Brain pericyte (primary cell): ENCODE measurements at regions not wholly inside any gene's neighbourhood (a gene's known extent, or its start where the extent isn't known, plus 50 kb on each side); places are given as distances from the start of the nearest gene placed in this dataset.
"Not testable (repeated sequence)": the region's sequence is repeated elsewhere in the genome, so short reads cannot be mapped to it uniquely, and the experiment has no call there.

Experiments
- DNase-seq: peaks from one replicate; pipeline ENCODE4 v3.0.0-alpha.2; 2012; ENCODE audit warnings: low read depth, low spot score

DNA sequence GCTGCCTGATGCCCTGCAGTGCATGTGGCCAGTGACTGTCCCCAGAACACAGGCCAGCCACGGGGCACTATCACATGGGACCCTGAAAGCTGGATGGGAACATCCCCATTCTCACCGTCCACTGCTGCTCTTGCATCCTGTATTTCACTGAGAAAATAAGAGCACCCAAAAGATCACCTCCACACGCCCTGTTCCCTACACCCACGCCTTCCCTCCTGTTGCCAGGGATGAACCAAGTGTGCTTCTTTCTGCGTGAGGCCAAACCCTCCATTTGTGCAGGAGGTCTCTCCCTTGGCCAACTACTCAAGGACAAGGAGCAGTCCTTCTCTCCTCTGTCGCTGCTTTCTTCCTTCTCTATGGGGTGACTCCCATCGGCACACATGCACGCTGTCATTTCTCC, 118.3 kb downstream of the LRRC37A3 start:
- DNase-seq: not testable (repeated sequence)

DNA sequence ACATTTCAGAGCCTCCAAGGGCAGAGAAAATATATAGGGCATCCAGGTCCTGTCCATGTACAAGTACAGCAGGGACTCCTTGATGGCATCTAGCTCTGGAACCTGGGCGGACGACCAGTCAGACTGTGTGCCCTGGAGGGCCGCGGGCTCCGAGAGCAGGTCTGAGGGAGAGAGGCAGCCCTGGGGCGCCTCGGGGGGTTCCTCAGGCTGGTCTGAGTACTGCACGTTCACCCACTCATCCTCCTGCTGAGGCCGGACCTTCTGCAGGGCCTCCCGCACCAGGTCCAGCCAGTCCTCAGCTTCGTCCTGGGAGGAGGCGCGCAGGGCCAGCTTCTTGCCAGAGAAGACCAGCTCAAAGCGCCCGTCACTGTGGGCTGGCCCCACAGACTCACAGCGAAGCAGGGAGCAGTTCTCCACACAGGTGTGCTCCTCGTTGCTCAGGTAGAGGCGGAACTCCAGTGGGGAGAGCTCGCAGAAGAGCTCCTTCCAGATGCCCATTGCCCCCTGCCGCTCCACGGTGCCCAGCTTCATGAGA, 118.8 kb downstream of the LRRC37A3 start:
- DNase-seq: not testable (repeated sequence)

DNA sequence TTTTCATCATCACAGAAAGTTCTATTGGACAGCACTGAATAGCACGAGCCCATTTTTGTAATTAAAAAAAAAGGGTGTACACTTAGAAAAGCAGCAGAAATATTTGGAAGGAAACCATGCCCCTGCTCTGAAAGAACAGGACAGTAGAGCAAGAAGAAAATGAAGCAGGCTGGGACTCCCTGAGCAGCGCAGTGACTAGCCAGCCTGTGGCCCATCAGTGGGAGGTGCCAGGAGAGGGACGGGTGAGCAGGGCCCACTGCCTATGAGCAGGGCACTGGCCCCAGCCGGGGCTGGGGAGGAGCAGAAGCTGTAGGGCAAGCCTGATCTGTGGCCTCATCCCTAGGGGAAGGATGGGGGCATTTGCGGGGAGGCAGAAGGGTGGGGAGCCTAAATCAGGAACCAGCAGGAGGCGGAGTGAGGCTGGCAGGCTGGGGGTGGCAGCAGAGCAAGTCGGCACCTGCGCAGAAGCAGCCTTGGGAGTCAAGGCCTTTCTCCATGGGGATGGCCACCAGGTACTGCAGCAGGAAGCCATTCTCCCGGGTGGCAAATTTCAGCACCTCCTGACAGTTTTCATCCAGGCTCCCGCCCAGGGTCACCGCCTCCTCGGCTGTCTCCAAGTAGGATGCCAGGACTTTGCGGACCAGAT, 119.6 kb downstream of the LRRC37A3 start:
- not testable (repeated sequence) for DNase-seq

DNA sequence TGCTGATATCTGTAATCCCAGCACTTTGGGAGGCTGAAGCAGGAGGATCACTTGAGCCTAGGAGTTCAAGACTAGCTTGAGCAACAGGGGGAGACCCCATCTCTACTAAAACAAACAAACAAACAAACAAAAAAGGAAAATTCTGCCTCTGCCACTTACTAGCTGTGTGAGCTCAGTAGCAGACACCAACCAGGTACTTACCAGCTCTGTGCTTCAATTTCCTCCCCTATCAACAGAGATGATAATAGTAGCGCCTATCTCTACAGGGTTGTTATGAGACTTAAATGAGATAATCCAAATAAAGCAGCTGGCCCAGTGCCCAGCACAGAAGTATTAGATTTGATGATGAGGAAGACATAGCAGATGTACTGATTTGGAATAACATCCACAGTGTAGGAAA, 120.3 kb downstream of the LRRC37A3 start:
- DNase-seq: not testable (repeated sequence)

GRCh38 chr17:64798489-64798790, 120.8 kb downstream of the LRRC37A3 start:
- not testable (repeated sequence) for DNase-seq

- DNase-seq: not testable (repeated sequence)
Measured at GRCh38 chr17:64797746-64798488, 121.4 kb downstream of the LRRC37A3 start.

- not testable (repeated sequence) for DNase-seq
Measured at GRCh38 chr17:64795342-64795741, 123.9 kb downstream of the LRRC37A3 start.

DNA sequence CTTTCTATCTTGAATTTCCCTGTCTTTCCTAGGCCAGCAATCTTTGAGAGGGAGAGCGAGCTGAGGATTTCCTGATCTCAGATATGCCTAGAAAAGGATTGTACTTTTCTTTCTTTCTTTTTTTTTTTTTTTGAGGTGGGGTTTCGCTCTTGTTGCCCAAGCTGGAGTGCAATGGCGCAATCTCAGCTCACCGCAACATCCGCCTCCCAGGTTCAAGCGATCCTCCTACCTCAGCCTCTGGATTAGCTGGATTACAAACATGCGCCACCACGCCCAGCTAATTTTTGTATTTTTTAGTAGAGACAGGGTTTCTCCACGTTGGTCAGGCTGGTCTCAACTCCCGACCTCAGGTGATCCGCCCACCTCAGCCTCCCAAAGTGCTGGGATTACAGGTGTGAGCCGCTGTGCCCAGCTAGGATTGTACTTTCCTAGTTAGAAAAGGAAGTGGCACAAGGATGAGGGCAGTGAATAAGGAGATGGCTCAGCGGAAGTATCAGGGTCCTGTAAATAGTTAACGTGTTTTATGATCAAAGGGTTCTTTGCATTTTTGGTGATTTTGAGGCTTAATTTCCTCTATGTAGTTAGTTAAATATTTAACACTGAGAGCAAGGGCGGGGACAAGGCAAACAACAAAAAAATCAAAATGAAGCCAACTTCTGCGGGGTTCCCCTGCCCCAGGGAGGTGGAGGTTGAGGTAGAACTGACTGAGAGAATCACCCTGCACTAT, 124.6 kb downstream of the LRRC37A3 start:
- not testable (repeated sequence) for DNase-seq

- not testable (repeated sequence) for DNase-seq
Measured at GRCh38 chr17:64794113-64794512, 125.2 kb downstream of the LRRC37A3 start.

GRCh38 chr17:64792793-64793575, 126.3 kb downstream of the LRRC37A3 start:
- DNase-seq: not testable (repeated sequence)

- not testable (repeated sequence) for DNase-seq
Measured at GRCh38 chr17:64792276-64792675, 127.0 kb downstream of the LRRC37A3 start.

GRCh38 chr17:64791691-64792090, 127.6 kb downstream of the LRRC37A3 start:
- DNase-seq: not testable (repeated sequence)

DNA sequence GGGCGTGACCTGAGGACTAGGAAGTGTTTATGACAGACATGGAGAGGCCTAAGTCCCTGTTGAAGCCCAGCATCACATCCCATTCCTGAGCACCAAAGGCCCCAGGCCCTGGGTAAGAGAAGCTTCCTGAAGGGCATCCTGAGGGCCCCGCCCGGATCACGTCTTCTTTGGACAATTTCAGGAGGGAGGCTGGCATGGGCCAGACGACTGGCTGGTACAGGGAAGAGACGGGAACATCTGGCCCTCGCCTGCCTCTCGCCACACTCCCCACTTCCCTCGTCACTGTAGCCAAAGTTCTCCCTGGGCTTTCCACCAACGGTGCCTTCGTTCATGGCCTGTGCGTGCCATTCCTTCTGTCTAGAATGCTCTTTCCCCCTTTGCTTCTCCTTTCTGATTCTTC, 128.1 kb downstream of the LRRC37A3 start:
- DNase-seq: not testable (repeated sequence)

DNA sequence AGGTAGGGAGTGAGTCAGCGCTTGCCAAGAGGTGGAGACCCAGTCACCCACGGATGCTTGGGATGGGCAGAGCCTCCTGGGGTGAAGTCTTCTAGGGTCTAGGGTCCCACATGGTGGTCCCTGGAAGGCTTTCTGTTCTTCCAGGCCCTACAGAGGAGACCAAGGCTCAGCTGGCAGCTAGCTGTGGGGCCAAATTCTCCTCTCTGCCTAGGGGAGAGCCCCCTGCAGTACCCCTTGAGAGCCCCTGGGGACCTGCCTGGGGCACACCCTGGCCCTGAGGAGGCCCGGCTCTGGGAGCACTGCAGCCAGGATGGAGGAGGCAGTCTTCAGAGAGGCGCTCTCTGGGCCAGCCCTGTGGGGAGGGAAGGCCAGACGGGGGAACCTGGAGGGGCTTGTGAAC, 128.6 kb upstream of the SMURF2 start:
- DNase-seq: not testable (repeated sequence)

- DNase-seq: not testable (repeated sequence)
Measured at GRCh38 chr17:64790193-64790592, 128.1 kb upstream of the SMURF2 start.

DNA sequence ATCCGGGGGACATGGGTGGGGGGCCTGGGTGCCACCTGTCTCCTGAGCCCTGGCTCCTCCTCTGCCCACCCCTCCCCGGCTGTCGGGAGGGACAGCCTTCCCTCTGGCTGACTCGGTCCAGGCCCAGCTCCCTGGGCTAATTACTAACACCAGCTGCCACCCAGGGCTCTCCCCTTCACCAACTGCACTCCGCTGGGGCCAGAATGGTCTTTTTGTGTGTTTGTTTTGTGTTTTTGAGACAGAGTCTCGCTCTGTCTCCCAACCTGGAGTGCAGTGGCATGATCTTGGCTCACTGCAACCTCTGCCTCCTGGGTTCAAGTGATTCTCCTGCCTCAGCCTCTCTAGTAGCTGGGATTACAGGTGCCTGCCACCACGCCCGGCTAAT, 126.9 kb upstream of the SMURF2 start:
- not testable (repeated sequence) for DNase-seq

DNA sequence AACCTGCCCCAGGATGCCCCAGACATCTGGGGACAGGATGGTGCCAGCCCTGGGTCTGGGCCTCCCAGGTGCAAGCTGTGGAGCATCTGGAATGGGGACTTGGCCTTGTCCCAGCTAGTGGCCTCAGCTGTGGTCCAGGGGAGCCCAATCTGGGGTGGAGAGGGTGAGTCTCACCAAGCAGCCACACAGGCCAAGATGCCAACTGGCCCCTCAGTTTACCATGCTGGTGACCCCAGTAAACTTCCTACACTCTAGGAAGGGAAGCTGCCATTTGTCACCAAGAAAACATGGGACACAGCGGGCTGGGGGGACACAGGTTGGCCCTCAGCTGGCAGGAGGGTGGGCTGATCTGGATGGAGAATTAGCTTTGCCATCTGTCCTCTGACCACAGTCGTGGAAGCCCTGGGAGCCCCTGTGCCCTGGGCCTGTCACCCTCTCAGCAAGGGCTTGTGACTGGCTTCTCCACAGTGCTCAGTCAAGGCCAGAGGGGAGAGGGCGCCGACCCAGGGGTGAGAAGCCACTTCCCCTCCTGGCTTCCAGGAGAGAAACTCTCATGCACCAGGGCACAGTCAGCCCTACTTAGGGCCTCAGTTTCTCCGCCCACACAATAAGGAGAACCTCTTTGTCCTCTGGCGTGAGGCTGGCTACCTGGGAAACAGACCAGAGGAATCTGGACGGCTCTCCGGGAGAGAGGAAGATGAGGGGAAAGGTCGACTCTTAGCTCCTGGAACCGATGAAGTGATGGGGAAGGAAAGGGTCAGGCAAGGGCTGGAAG, 126.4 kb upstream of the SMURF2 start:
- DNase-seq: no peak

- no peak for DNase-seq
Measured at GRCh38 chr17:64787921-64788271, 125.8 kb upstream of the SMURF2 start.

- DNase-seq: no peak
Measured at GRCh38 chr17:64787255-64787920, 125.3 kb upstream of the SMURF2 start.

GRCh38 chr17:64786337-64786736, 124.2 kb upstream of the SMURF2 start:
- DNase-seq: no peak
